ENCODE measurements at regions not wholly inside any gene's neighbourhood (a gene's known extent, or its start where the extent isn't known, plus 50 kb on each side); places are given as distances from the start of the nearest gene placed in this dataset.

DNA sequence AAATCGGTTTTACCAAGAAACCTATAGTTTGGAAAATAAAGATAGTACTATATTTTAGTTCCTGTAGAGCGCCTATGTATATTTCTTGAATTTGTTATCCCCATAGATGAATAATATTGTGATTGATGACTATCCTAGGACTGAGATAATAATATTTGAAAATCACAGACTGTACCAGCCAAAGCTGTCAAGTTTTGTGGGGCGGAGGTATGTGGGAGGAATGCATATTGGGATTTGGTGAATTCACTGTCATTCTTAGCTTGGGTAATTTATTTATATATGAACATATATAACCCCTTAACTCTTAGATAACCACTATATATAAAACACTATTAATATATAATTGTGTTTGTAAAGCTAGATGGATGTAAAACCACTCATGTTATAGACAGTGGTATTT lies 205.5 kb upstream of the ARSJ start:
- DNase-seq, result no peak

DNA sequence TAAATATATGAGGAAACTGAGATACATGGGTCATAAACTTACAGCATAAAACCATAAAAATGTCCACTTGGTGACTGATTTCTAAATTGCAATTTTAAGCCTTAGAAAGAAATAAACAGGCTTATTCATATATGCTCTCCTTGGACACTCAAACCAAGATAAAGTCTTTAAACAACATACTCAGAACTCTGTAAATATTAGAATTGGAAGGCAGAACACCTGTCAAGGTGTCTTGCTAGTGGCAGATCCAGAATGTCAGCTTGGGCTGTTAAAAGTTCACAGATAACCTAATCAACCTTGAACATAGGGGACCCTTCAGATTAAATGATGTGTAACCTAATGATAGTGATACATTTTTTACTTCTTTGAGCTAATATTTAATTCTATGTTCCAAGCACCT lies 208.1 kb upstream of the ARSJ start:
- no peak for DNase-seq

GRCh38 chr4:114191496-114191895 lies 212.0 kb upstream of the ARSJ start:
- DNase-seq, result no peak

DNA sequence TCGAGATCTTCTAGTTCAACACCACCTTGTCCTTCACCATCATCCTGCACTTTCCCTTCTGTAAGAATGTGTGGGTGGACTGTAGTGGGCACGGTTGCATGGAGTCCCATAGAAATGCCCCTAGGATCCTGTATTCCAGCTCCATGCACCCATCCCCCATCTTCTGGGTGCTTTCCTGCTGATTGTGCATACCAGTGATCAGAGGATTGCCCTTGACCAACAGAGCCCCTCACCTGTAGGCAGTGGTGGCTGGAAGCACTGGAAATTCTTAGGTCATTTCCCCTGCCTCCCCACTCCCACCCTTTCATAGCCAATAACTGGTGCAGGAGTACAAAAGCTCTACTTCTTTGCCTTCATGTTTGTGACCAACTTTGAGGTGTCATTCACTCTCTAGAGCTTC lies 213.4 kb upstream of the ARSJ start:
- no peak for DNase-seq

GRCh38 chr4:114193624-114194399 lies 214.4 kb upstream of the ARSJ start:
- no peak for DNase-seq

GRCh38 chr4:114196606-114197005 lies 217.2 kb upstream of the ARSJ start:
- DNase-seq, result no peak

DNA sequence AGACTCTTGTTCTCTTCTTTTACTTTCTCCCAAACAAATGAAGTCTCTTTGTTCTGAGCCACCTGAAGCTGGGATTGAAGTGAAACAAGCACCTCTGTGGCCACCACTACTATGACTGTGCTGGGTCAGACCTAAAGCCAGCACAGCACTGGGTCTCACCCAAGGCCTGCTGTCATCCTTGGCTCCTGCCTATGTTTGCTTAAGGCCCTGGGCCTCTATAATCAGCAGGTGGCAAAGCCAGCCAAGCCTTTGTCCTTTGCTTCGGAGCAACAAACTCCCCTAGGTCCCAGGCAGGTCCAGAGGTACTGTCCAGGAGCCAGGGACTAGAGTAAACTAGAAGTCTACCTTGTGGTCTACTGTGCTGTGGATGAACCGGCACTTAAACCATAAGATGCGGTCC lies 220.6 kb upstream of the ARSJ start:
- DNase-seq, result no peak

- DNase-seq, result no peak
Measured at GRCh38 chr4:114205261-114205660, 225.8 kb upstream of the ARSJ start.

DNA sequence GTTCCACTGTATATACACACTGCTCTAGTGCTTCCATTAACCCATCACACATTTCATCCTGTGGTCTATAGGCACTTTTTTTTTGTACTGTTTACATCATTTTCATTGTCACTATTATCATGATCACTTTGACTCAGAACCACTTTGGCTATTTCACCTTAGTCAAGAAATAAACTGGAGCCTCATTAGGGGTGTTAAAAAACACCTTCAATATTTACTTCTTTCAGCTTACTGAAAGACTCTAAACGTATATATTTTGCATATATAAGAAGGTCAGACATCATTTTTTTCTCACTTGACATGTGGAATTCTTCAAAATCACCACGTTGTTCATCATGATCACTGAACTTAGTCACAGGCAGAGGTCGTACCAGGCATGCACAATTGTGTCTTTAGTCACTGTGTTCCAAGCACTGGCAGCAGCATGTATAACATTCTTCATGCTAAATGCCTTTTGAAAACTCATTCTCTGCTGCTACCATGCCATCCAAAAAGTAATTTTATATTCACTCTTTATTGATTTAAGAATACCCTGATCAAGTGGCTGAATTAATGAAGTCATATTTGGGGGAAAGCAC lies 229.2 kb upstream of the ARSJ start:
- no peak for DNase-seq

- DNase-seq, result no peak
Measured at GRCh38 chr4:114209584-114209983, 230.1 kb upstream of the ARSJ start.

- DNase-seq, result no peak
Measured at GRCh38 chr4:114211556-114211955, 232.1 kb upstream of the ARSJ start.

GRCh38 chr4:114217150-114217817 lies 237.8 kb upstream of the ARSJ start:
- no peak for DNase-seq

DNA sequence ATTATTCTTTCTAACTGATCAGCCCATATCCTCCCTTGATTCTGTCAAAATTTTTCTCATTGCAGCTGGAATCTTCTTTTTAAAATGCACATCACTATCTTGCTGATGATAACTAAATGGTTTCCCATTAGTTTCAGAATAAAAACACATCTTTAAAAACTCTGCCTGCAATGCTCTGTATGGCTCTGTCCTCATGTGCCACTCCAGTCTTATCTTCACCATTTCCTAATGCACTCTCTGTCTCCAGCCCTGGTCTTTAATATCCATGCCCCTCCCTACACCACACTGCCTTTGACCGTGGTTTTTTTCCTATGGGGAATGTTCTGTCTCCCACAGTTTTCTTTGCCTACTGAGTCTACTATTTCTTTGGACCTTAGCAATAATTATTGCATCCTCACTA lies 244.1 kb upstream of the ARSJ start:
- DNase-seq, result no peak

DNA sequence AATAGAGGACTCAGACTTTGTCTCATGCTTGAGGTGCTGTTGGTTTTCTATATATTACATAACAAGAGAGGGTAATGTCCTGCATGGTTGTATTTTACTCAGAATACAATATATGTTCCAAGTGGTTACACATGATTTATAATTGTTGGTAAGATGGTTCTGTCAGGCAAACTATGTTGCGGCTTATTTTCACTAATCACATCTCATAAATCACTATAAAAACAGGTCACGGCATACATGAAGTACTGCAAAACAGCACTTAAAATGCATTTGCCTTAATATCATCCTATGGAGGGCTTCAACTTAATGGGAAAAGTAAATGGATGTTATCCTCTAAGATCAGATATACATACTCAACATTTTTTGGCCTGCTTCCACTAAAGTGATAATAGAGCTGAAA lies 246.0 kb upstream of the ARSJ start:
- no peak for DNase-seq

DNA sequence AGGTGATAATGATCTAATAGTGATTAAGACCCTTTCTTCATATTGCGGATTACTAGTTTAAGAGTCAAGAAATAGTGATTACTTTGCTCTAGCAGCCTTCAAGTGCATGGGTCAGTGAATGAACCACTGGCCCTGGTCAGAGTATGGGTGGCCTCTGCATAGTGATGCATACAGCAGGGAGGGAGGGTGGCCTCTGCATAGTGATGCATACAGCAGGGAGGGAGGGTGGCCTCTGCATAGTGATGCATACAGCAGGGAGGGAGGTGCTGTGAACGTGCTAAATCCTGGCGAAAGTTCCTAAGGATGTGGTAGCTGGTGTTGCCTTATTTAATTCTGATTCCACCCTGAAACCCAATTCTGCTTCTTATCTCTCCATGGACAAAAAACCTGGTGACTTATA lies 246.7 kb upstream of the ARSJ start:
- no peak for DNase-seq

GRCh38 chr4:114226968-114227760 lies 247.7 kb upstream of the ARSJ start:
- DNase-seq, result no peak

DNA sequence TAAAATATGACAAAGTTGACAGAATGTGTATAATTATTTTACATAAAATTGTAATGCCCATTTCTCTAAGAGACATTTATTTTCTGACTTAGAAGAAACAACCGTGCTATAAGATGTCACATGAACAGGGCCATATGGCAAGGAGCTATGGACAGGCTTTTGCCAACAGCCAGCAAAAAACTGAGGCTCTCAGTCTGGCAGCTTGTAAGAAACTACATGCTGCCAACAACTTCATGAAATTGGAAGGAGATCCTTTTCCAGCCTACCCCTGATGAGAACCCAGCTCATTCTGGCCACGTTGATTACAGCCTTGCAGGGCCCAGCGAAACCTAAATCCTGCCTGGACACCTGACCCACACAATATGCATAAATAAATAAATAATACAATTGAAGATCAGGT lies 250.3 kb upstream of the ARSJ start:
- peak; percentile 69 for DNase-seq

DNA sequence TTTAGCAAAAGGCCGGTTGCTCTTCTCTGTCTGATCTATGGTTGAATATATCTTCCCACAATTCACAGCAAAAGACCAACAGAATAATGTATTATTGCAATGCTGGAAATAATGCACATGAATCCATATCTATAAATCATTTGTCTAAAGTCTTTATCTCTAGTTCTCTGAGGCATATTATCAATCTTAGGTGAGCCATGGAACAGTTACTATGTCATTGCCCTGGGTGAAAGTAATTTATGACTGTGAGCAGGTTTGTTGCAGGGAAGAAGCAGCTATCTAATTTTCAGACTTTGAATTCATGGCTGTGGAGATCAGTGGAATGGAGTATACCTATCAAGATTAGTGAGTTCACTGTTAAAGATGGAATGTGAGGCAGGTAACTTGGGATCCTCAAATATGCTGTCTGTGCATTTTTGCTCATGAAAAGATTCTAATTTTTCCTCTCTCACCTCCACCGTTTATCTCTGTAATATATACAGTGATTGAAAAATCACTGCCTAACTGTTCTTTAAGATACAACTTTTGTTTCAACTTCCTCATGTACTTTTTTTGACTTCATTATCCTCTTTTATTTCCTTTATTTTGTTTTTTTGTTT lies 256.8 kb upstream of the ARSJ start:
- no peak for DNase-seq

- DNase-seq, result no peak
Measured at GRCh38 chr4:114237997-114238396, 258.6 kb upstream of the ARSJ start.

- DNase-seq, result no peak
Measured at GRCh38 chr4:114249561-114249960, 270.1 kb upstream of the ARSJ start.

DNA sequence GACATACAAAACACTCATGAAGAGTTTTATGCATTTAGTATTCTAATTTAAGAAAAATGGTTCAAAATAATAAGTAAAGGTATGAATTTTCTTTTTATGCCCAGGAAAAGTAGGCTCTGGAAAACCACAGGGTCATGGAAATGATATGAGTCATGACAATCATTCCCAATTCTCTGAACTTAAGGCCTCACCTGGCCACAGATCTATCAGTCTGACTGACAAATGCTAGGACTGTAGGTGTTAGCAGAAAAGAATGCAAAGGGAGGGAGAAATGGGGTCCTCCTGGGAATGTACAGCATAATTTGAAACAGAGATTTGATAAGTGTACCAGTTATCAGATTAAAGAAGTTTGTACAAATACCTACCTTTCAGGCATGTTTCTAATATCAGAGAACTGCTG lies 270.5 kb upstream of the ARSJ start:
- DNase-seq, result no peak

- no peak for DNase-seq
Measured at GRCh38 chr4:114250439-114250891, 271.0 kb upstream of the ARSJ start.

- no peak for DNase-seq
Measured at GRCh38 chr4:114251020-114251419, 271.6 kb upstream of the ARSJ start.
